Vagina (tissue), 2 donors: ENCODE measurements at regions not wholly inside any gene's neighbourhood (a gene's known extent, or its start where the extent isn't known, plus 50 kb on each side); places are given as distances from the start of the nearest gene placed in this dataset.

ENCODE experiments used
- POLR2A ChIP-seq, 2 donors: fragments of 450-650 bp; IDR thresholded peaks; one replicate each; pipeline ENCODE4 v1.6.1; 2017; ENCODE audit warnings: antibody characterized with exemption in 2 of 2, mild to moderate bottlenecking in 2 of 2, moderate library complexity in 2 of 2
- POLR2AphosphoS5 ChIP-seq, 2 donors: sonication (generic); formaldehyde crosslinking; IDR thresholded peaks; one replicate each; pipeline ENCODE4 v1.9.0; 2017; ENCODE audit warnings: antibody characterized with exemption in 2 of 2, mild to moderate bottlenecking in 2 of 2, low read depth in 1 of 2; ENCODE audit not compliant: insufficient read depth in 1 of 2
- TF ChIP-seq, protein P1 (sequence below), 3 experiments: fragments of 450-650 bp in 2 of 3; fragments of 200-600 bp in 1 of 3; sonication (generic) in 1 of 3; IDR thresholded peaks; one replicate each; pipeline ENCODE4 v1.5.1; 2017 to 2019; ENCODE audit warnings: antibody characterized with exemption in 3 of 3, mild to moderate bottlenecking in 2 of 3, moderate library complexity in 2 of 3

DNA sequence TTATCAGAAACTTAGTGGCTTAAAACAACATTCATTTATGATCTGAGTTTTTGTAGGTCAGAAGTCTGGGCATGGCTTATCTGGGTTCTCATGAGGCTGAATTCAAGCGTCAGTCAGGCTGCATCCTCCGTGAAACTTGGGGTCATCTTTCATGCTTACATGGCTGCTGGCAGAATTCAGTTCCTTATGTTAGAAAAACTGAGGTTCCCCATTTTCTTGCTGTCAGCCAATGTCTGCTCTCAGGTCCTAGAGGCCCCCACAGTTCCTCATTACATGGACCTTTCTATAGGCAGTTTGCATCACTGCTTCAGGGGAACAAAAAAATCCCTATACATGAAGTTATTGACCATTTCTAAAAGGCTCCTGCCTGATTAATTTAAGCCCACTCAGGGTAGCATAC is 83.8 kb upstream of the NMUR2 start:
- TF ChIP-seq, protein P1, sequence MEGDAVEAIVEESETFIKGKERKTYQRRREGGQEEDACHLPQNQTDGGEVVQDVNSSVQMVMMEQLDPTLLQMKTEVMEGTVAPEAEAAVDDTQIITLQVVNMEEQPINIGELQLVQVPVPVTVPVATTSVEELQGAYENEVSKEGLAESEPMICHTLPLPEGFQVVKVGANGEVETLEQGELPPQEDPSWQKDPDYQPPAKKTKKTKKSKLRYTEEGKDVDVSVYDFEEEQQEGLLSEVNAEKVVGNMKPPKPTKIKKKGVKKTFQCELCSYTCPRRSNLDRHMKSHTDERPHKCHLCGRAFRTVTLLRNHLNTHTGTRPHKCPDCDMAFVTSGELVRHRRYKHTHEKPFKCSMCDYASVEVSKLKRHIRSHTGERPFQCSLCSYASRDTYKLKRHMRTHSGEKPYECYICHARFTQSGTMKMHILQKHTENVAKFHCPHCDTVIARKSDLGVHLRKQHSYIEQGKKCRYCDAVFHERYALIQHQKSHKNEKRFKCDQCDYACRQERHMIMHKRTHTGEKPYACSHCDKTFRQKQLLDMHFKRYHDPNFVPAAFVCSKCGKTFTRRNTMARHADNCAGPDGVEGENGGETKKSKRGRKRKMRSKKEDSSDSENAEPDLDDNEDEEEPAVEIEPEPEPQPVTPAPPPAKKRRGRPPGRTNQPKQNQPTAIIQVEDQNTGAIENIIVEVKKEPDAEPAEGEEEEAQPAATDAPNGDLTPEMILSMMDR (IDR thresholded peaks at IDR 0.05), result no peak
- TF ChIP-seq POLR2A (IDR thresholded peaks at IDR 0.05), result no peak
- TF ChIP-seq POLR2AphosphoS5 (IDR thresholded peaks at IDR 0.05; ENCODE audit: insufficient read depth in 1 of 2, low read depth in 1 of 2), result no peak
